ENCODE measurements at regions not wholly inside any gene's neighbourhood (a gene's known extent, or its start where the extent isn't known, plus 50 kb on each side); places are given as distances from the start of the nearest gene placed in this dataset.
A peak's percentile ranks its signal among the peaks of the same experiment; 100 is the strongest.

GRCh38 chr6:98578016-98578415, 256.4 kb upstream of the POU3F2 start:
- FAIRE-seq (no peak), DNase-seq (ENCODE audit: low read depth) (no peak)
- no peaks in the 10 kb centered on the region for H3K36me3 ChIP-seq (ENCODE audit: control insufficient read depth, insufficient read depth, low read length)
- H3K27me3 ChIP-seq (ENCODE audit: control insufficient read depth, insufficient read depth, low read length): no peaks in the 10 kb centered on the region
- H3K4me3 ChIP-seq (ENCODE audit: low read depth, low read length): no peak overlapping the region
- no peak for TF ChIP-seq CTCF (IDR thresholded peaks at IDR 0.05; ENCODE audit: insufficient read depth, low read length, severe bottlenecking)

- DNase-seq (ENCODE audit: low read depth): no peak
- no peak for FAIRE-seq
- TF ChIP-seq CTCF (IDR thresholded peaks at IDR 0.05; ENCODE audit: insufficient read depth, low read length, severe bottlenecking): no peak
- H3K4me3 ChIP-seq (ENCODE audit: low read depth, low read length): no peak overlapping the region
- no peaks in the 10 kb centered on the region for H3K36me3 ChIP-seq (ENCODE audit: control insufficient read depth, insufficient read depth, low read length)
- no peaks in the 10 kb centered on the region for H3K27me3 ChIP-seq (ENCODE audit: control insufficient read depth, insufficient read depth, low read length)
Observed at GRCh38 chr6:98579079-98579478, 255.3 kb upstream of the POU3F2 start.

GRCh38 chr6:98579941-98580340, 254.4 kb upstream of the POU3F2 start:
- no peaks in the 10 kb centered on the region for H3K36me3 ChIP-seq (ENCODE audit: control insufficient read depth, insufficient read depth, low read length)
- H3K4me3 ChIP-seq (ENCODE audit: low read depth, low read length): no peak overlapping the region
- TF ChIP-seq CTCF (IDR thresholded peaks at IDR 0.05; ENCODE audit: insufficient read depth, low read length, severe bottlenecking): no peak
- FAIRE-seq (no peak), DNase-seq (ENCODE audit: low read depth) (no peak)
- no peaks in the 10 kb centered on the region for H3K27me3 ChIP-seq (ENCODE audit: control insufficient read depth, insufficient read depth, low read length)

GRCh38 chr6:98581705-98582104, 252.7 kb upstream of the POU3F2 start:
- DNase-seq (ENCODE audit: low read depth): peak; percentile 18
- Histone ChIP-seq H3K4me3 (ENCODE audit: low read depth, low read length) (no peak overlapping the region), H3K27me3 (ENCODE audit: control insufficient read depth, insufficient read depth, low read length) (no peaks in the 10 kb centered on the region), H3K36me3 (ENCODE audit: control insufficient read depth, insufficient read depth, low read length) (no peaks in the 10 kb centered on the region)
- FAIRE-seq: no peak
- TF ChIP-seq CTCF (IDR thresholded peaks at IDR 0.05; ENCODE audit: insufficient read depth, low read length, severe bottlenecking): no peak

- FAIRE-seq: no peak
- TF ChIP-seq CTCF (IDR thresholded peaks at IDR 0.05; ENCODE audit: insufficient read depth, low read length, severe bottlenecking): no peak
- no peaks in the 10 kb centered on the region for H3K36me3 ChIP-seq (ENCODE audit: control insufficient read depth, insufficient read depth, low read length)
- H3K27me3 ChIP-seq (ENCODE audit: control insufficient read depth, insufficient read depth, low read length): no peaks in the 10 kb centered on the region
- no peak overlapping the region for H3K4me3 ChIP-seq (ENCODE audit: low read depth, low read length)
- no peak for DNase-seq (ENCODE audit: low read depth)
Observed at GRCh38 chr6:98583506-98583905, 250.9 kb upstream of the POU3F2 start.

- H3K27me3 ChIP-seq (ENCODE audit: control insufficient read depth, insufficient read depth, low read length): no peaks in the 10 kb centered on the region
- DNase-seq (ENCODE audit: low read depth): no peak
- FAIRE-seq: no peak
- no peak overlapping the region for H3K4me3 ChIP-seq (ENCODE audit: low read depth, low read length)
- TF ChIP-seq CTCF (IDR thresholded peaks at IDR 0.05; ENCODE audit: insufficient read depth, low read length, severe bottlenecking): no peak
- no peaks in the 10 kb centered on the region for H3K36me3 ChIP-seq (ENCODE audit: control insufficient read depth, insufficient read depth, low read length)
Observed at GRCh38 chr6:98586163-98586562, 248.2 kb upstream of the POU3F2 start.

All from bronchial epithelial cell (primary cell).